ENCODE measurements at regions not wholly inside any gene's neighbourhood (a gene's known extent, or its start where the extent isn't known, plus 50 kb on each side); places are given as distances from the start of the nearest gene placed in this dataset.

GRCh38 chr2:118731413-118731812, 116.0 kb downstream of the EN1 start:
- no peak overlapping the region for H3K4me3 ChIP-seq (ENCODE audit: control insufficient read depth, low read depth, low read length)
- no peak for DNase-seq (ENCODE audit: low read depth)

GRCh38 chr2:118730405-118730804, 117.0 kb downstream of the EN1 start:
- no peak overlapping the region for H3K4me3 ChIP-seq (ENCODE audit: control insufficient read depth, low read depth, low read length)
- no peak for DNase-seq (ENCODE audit: low read depth)
- no peak for TF ChIP-seq CTCF (conservative IDR thresholded peaks at IDR 0.05; ENCODE audit: control insufficient read depth, insufficient read depth, low read depth, low read length)

More at GRCh38 chr2:118731413-118731812, 116.0 kb downstream of the EN1 start:
- no peak for TF ChIP-seq CTCF (conservative IDR thresholded peaks at IDR 0.05; ENCODE audit: control insufficient read depth, insufficient read depth, low read depth, low read length)

GRCh38 chr2:118729760-118730159, 117.7 kb downstream of the EN1 start:
- no peak for TF ChIP-seq CTCF (conservative IDR thresholded peaks at IDR 0.05; ENCODE audit: control insufficient read depth, insufficient read depth, low read depth, low read length)
- no peak overlapping the region for H3K4me3 ChIP-seq (ENCODE audit: control insufficient read depth, low read depth, low read length)
- no peak for DNase-seq (ENCODE audit: low read depth)

- no peak for DNase-seq (ENCODE audit: low read depth)
- TF ChIP-seq CTCF (conservative IDR thresholded peaks at IDR 0.05; ENCODE audit: control insufficient read depth, insufficient read depth, low read depth, low read length), result no peak
- no peak overlapping the region for H3K4me3 ChIP-seq (ENCODE audit: control insufficient read depth, low read depth, low read length)
Observed at GRCh38 chr2:118728984-118729383, 118.5 kb downstream of the EN1 start.

GRCh38 chr2:118726821-118727220, 120.6 kb downstream of the EN1 start:
- DNase-seq (ENCODE audit: low read depth), result no peak
- H3K4me3 ChIP-seq (ENCODE audit: control insufficient read depth, low read depth, low read length), result no peak overlapping the region
- TF ChIP-seq CTCF (conservative IDR thresholded peaks at IDR 0.05; ENCODE audit: control insufficient read depth, insufficient read depth, low read depth, low read length), result no peak

- DNase-seq (ENCODE audit: low read depth), result no peak
- TF ChIP-seq CTCF (conservative IDR thresholded peaks at IDR 0.05; ENCODE audit: control insufficient read depth, insufficient read depth, low read depth, low read length), result no peak
- H3K4me3 ChIP-seq (ENCODE audit: control insufficient read depth, low read depth, low read length), result no peak overlapping the region
Observed at GRCh38 chr2:118723394-118723793, 124.1 kb downstream of the EN1 start.

- DNase-seq (ENCODE audit: low read depth), result no peak
- H3K4me3 ChIP-seq (ENCODE audit: control insufficient read depth, low read depth, low read length), result no peak overlapping the region
- TF ChIP-seq CTCF (conservative IDR thresholded peaks at IDR 0.05; ENCODE audit: control insufficient read depth, insufficient read depth, low read depth, low read length), result no peak
Observed at GRCh38 chr2:118722976-118723375, 124.5 kb downstream of the EN1 start.

All from fibroblast of mammary gland (primary cell).